Ishikawa (cell line): ENCODE measurements at regions not wholly inside any gene's neighbourhood (a gene's known extent, or its start where the extent isn't known, plus 50 kb on each side); places are given as distances from the start of the nearest gene placed in this dataset.

ENCODE experiments used
- CEBPB ChIP-seq: IDR thresholded peaks from 2 replicates; pipeline ENCODE4 v1.6.1; 2012
- CREB1 ChIP-seq: IDR thresholded peaks from 2 replicates; pipeline ENCODE4 v1.6.1; 2012; ENCODE audit warnings: low read depth
- EGR1 ChIP-seq: IDR thresholded peaks from 2 replicates; pipeline ENCODE4 v1.6.1; 2012
- EP300 ChIP-seq: IDR thresholded peaks from 2 replicates; pipeline ENCODE4 v1.6.1; 2012; ENCODE audit warnings: borderline replicate concordance
- FOXM1 ChIP-seq: IDR thresholded peaks from 2 replicates; pipeline ENCODE4 v1.6.1; 2012; ENCODE audit warnings: low read depth, borderline replicate concordance
- MAX ChIP-seq: IDR thresholded peaks from 2 replicates; pipeline ENCODE4 v1.6.1; 2012
- NFIC ChIP-seq: IDR thresholded peaks from 2 replicates; pipeline ENCODE4 v1.6.1; 2012
- RAD21 ChIP-seq: IDR thresholded peaks from 2 replicates; pipeline ENCODE4 v1.6.1; 2012; ENCODE audit warnings: low read depth
- REST ChIP-seq: IDR thresholded peaks from 2 replicates; pipeline ENCODE4 v1.6.1; 2012; ENCODE audit warnings: low read depth, mild to moderate bottlenecking
- TAF1 ChIP-seq: IDR thresholded peaks from 2 replicates; pipeline ENCODE4 v1.6.1; 2012; ENCODE audit warnings: low read depth, mild to moderate bottlenecking
- TCF12 ChIP-seq: IDR thresholded peaks from 2 replicates; pipeline ENCODE4 v1.6.1; 2012; ENCODE audit warnings: low read depth
- TEAD4 ChIP-seq: IDR thresholded peaks from 2 replicates; pipeline ENCODE4 v1.6.1; 2012
- USF1 ChIP-seq: IDR thresholded peaks from 2 replicates; pipeline ENCODE4 v1.6.1; 2012
- YY1 ChIP-seq: IDR thresholded peaks from 2 replicates; pipeline ENCODE4 v1.6.1; 2012; ENCODE audit warnings: low read depth
- ZBTB7A ChIP-seq: IDR thresholded peaks from 2 replicates; pipeline ENCODE4 v1.6.1; 2012; ENCODE audit warnings: low read depth

GRCh38 chr20:11676630-11677287 lies 240.9 kb upstream of the BTBD3 start:
- TF ChIP-seq RAD21: peak; percentile 97
- TF ChIP-seq EP300: no peak

- TF ChIP-seq NFIC (no peak), EGR1 (no peak), MAX (no peak), ZBTB7A (no peak), EP300 (no peak), TCF12 (no peak), YY1 (no peak), CEBPB (no peak), TAF1 (no peak), CREB1 (no peak)
Measured at GRCh38 chr20:11677428-11677827, 240.3 kb upstream of the BTBD3 start.

- TF ChIP-seq FOXM1 (no peak), YY1 (no peak), EGR1 (no peak), RAD21 (no peak), ZBTB7A (no peak), CEBPB (no peak), TAF1 (no peak)
Measured at GRCh38 chr20:11677836-11678235, 239.9 kb upstream of the BTBD3 start.

DNA sequence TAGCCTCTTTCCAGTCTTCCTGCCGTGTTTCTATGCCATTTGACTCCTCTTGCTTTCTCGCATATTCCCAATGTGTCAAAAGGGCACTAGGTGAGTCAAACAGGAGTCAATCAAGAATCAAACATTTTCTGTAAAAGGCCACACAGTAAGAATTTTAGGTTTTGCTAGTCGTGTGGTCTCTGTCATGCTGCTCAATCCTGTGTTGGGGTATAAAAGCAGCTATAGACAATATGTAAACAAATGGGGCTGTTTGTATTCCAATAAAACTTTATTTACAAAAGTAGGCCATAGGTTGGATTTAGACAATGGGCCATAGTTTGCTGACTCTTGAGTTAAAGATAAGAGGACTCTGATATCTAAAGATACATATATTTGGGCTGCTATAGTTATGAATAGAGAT lies 235.4 kb upstream of the BTBD3 start:
- TF ChIP-seq CEBPB: no peak
- TF ChIP-seq ZBTB7A: no peak
- no peak for TF ChIP-seq REST
- no peak for TF ChIP-seq USF1
- TF ChIP-seq TAF1: no peak
- TF ChIP-seq NFIC: no peak
- no peak for TF ChIP-seq TCF12
- TF ChIP-seq EGR1: no peak
- TF ChIP-seq YY1: no peak
- TF ChIP-seq RAD21: no peak
- TF ChIP-seq FOXM1: no peak
- no peak for TF ChIP-seq CREB1

GRCh38 chr20:11686195-11686594 lies 231.5 kb upstream of the BTBD3 start:
- TF ChIP-seq TEAD4 (no peak), CEBPB (no peak), TCF12 (no peak), USF1 (no peak), ZBTB7A (no peak), RAD21 (no peak), TAF1 (no peak), EGR1 (no peak), FOXM1 (no peak), NFIC (no peak), MAX (no peak), REST (no peak), CREB1 (no peak), YY1 (no peak), EP300 (no peak)

DNA sequence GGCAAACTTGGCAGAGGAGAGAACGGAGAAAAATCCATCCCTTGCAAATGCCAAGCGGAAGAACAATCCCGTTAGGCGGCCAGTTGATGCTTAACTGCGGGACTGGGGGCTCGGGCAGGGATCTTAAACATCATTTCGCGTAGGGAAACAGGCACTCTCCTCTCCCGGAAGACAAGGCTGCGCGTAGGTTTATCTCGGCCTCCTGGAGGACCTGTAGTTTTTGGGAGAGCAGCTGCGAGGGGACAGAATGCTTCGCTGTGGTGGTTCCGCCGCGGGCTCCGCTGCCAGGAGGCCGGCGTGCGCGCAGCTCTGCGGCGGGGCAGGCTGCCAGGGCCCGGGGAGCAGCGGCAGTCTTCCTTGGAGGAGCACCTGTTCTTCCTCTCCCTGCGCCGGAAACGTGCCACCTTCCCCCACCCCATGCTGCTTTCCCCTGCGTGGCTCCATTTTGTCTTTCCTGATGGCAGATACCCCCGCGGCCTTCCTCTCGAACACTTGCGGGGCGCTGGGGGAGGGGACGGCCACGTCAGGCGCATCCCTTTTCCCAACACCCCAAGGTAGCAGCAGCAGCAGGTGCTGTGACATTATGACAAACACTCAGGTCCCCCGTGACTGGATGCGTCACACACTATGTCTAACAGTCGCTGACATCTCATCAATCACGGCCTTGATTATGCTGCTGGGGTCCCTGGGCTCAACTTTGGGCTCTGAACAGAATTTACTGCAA lies 230.7 kb upstream of the BTBD3 start:
- no peak for TF ChIP-seq MAX
- no peak for TF ChIP-seq RAD21
- no peak for TF ChIP-seq REST
- TF ChIP-seq CEBPB: no peak
- TF ChIP-seq USF1: no peak
- TF ChIP-seq EP300: no peak
- no peak for TF ChIP-seq ZBTB7A
